HPDE6-E6E7 (cell line): ENCODE measurements at regions not wholly inside any gene's neighbourhood (a gene's known extent, or its start where the extent isn't known, plus 50 kb on each side); places are given as distances from the start of the nearest gene placed in this dataset.

ENCODE experiments used
- DNase-seq: peaks from one replicate; pipeline ENCODE4 v3.0.0; 2011; ENCODE audit warnings: missing footprints; ENCODE audit errors: extremely low spot score

- peak; percentile 34 for DNase-seq
Measured at GRCh38 chr6:163956571-163957407, 542.3 kb downstream of the QKI start.

- DNase-seq = no peak
Measured at GRCh38 chr6:163955756-163956155, 541.2 kb downstream of the QKI start.

GRCh38 chr6:163955096-163955495 lies 540.6 kb downstream of the QKI start:
- DNase-seq = no peak

- DNase-seq = no peak
Measured at GRCh38 chr6:163954088-163954775, 539.7 kb downstream of the QKI start.

GRCh38 chr6:163952005-163952404 lies 537.5 kb downstream of the QKI start:
- no peak for DNase-seq

GRCh38 chr6:163951326-163951725 lies 536.8 kb downstream of the QKI start:
- no peak for DNase-seq

GRCh38 chr6:163950159-163950558 lies 535.6 kb downstream of the QKI start:
- no peak for DNase-seq

GRCh38 chr6:163949431-163949830 lies 534.9 kb downstream of the QKI start:
- no peak for DNase-seq

- DNase-seq = no peak
Measured at GRCh38 chr6:163948250-163948649, 533.7 kb downstream of the QKI start.

- DNase-seq = no peak
Measured at GRCh38 chr6:163947276-163947675, 532.8 kb downstream of the QKI start.

GRCh38 chr6:163946437-163946836 lies 531.9 kb downstream of the QKI start:
- no peak for DNase-seq

GRCh38 chr6:163945808-163946207 lies 531.3 kb downstream of the QKI start:
- no peak for DNase-seq

GRCh38 chr6:163944897-163945296 lies 530.4 kb downstream of the QKI start:
- no peak for DNase-seq

- no peak for DNase-seq
Measured at GRCh38 chr6:163943607-163944385, 529.3 kb downstream of the QKI start.

GRCh38 chr6:163942790-163943189 lies 528.3 kb downstream of the QKI start:
- DNase-seq = no peak

GRCh38 chr6:163941624-163941976 lies 527.1 kb downstream of the QKI start:
- DNase-seq = no peak

GRCh38 chr6:163940705-163941623 lies 526.4 kb downstream of the QKI start:
- DNase-seq = no peak

- no peak for DNase-seq
Measured at GRCh38 chr6:163937071-163937470, 522.6 kb downstream of the QKI start.

GRCh38 chr6:163935158-163935762 lies 520.7 kb downstream of the QKI start:
- no peak for DNase-seq

GRCh38 chr6:163930012-163930411 lies 515.5 kb downstream of the QKI start:
- no peak for DNase-seq

GRCh38 chr6:163929538-163929937 lies 515.0 kb downstream of the QKI start:
- no peak for DNase-seq
